IMR-90 (cell line): ENCODE measurements at regions not wholly inside any gene's neighbourhood (a gene's known extent, or its start where the extent isn't known, plus 50 kb on each side); places are given as distances from the start of the nearest gene placed in this dataset.

Source experiments
- ATAC-seq: fragments of 200-7000 bp; cut with Tn5 transposase; 2 replicates; pipeline ENCODE4 v1.9.1; 2020; ENCODE audit warnings: low read depth, mild to moderate bottlenecking, moderate library complexity
- BruUV-seq: library from RNA; stranded (reverse); fragments of 400-500 nt; replicated peaks from 2 replicates; lab custom pipeline; 2021; lab: Mats Ljungman, UMichigan
- CTCF ChIA-PET: fragments of 300-600 bp; formaldehyde crosslinking; extraction: SDS; loops from one replicate; lab custom pipeline; 2021; ENCODE audit warnings: antibody characterized with exemption; lab: Yijun Ruan, JAX
- POLR2A ChIA-PET: fragments of 300-600 bp; sonication (Branson Sonifier 250); formaldehyde crosslinking; loops from one replicate; lab custom pipeline; 2022; ENCODE audit warnings: antibody characterized with exemption; ENCODE audit not compliant: unreplicated experiment; lab: Charles Lee
- DNase-seq: peaks from one replicate; pipeline ENCODE4 v3.0.0; 2013
- H2AFZ ChIP-seq: replicated peaks from 2 replicates; pipeline ENCODE3; 2013; ENCODE audit warnings: low read length, mild to moderate bottlenecking; ENCODE audit not compliant: poor library complexity
- H2AK5ac ChIP-seq: 2 replicates; pipeline ENCODE4 v1.6.1; 2013; ENCODE audit warnings: low read depth, low read length, inconsistent platforms
- H2AK9ac ChIP-seq: replicated peaks from 2 replicates; pipeline ENCODE3; 2013; ENCODE audit warnings: mild to moderate bottlenecking, low read depth, low read length, moderate library complexity; ENCODE audit not compliant: poor library complexity
- H2BK120ac ChIP-seq: 2 replicates; pipeline ENCODE4 v1.6.1; 2013; ENCODE audit warnings: low read depth, low read length, inconsistent platforms
- H2BK15ac ChIP-seq: 3 replicates; pipeline ENCODE4 v1.6.1; 2013; ENCODE audit warnings: low read depth, low read length, inconsistent platforms
- H2BK20ac ChIP-seq: 2 replicates; pipeline ENCODE4 v1.6.1; 2013; ENCODE audit warnings: low read depth, mild to moderate bottlenecking, inconsistent platforms, low read length, moderate library complexity
- H2BK5ac ChIP-seq: 2 replicates; pipeline ENCODE4 v1.6.1; 2013; ENCODE audit warnings: mild to moderate bottlenecking, low read depth, low read length, inconsistent platforms; ENCODE audit not compliant: poor library complexity, severe bottlenecking
- H3K14ac ChIP-seq: replicated peaks from 2 replicates; pipeline ENCODE4 v1.6.1; 2013; ENCODE audit warnings: low read depth, low read length, inconsistent platforms
- H3K18ac ChIP-seq: 2 replicates; pipeline ENCODE4 v1.6.1; 2013; ENCODE audit warnings: low read depth, low read length, control low read depth
- H3K23ac ChIP-seq: 2 replicates; pipeline ENCODE4 v1.6.1; 2013; ENCODE audit warnings: low read depth, low read length, inconsistent platforms
- H3K27ac ChIP-seq: 2 replicates; pipeline ENCODE4 v1.5.1; 2013; ENCODE audit warnings: mild to moderate bottlenecking, control low read depth, low read length; ENCODE audit not compliant: insufficient read depth
- H3K27me3 ChIP-seq: 2 replicates; pipeline ENCODE4 v1.6.1; 2013; ENCODE audit warnings: low read length; ENCODE audit not compliant: control insufficient read depth, insufficient read depth
- H3K36me3 ChIP-seq: 2 replicates; pipeline ENCODE4 v1.6.1; 2013; ENCODE audit warnings: low read length, mixed read lengths; ENCODE audit not compliant: control insufficient read depth, insufficient read depth
- H3K4ac ChIP-seq: 2 replicates; pipeline ENCODE4 v1.6.1; 2013; ENCODE audit warnings: low read depth, low read length, inconsistent platforms
- H3K4me1 ChIP-seq: 2 replicates; pipeline ENCODE4 v1.6.1; 2013; ENCODE audit warnings: low read length, mixed read lengths; ENCODE audit not compliant: control insufficient read depth, insufficient read depth
- H3K4me2 ChIP-seq: 2 replicates; pipeline ENCODE4 v1.6.1; 2013; ENCODE audit warnings: low read depth, mild to moderate bottlenecking, control low read depth, low read length, moderate library complexity
- H3K4me3 ChIP-seq: 2 replicates; pipeline ENCODE4 v1.5.1; 2013; ENCODE audit warnings: low read depth, mild to moderate bottlenecking, control low read depth, low read length, moderate library complexity; ENCODE audit not compliant: insufficient read depth
- H3K56ac ChIP-seq: 2 replicates; pipeline ENCODE4 v1.6.1; 2013; ENCODE audit warnings: low read length, inconsistent platforms; ENCODE audit not compliant: insufficient read depth; ENCODE audit errors: extremely low read depth
- H3K79me1 ChIP-seq, 2 experiments: 2 replicates each; pipeline ENCODE4 v1.6.1; 2013; ENCODE audit warnings: low read length in 2 of 2, inconsistent platforms in 1 of 2, low read depth in 1 of 2
- H3K9ac ChIP-seq: 2 replicates; pipeline ENCODE4 v1.6.1; 2013; ENCODE audit warnings: low read depth, low read length, control low read depth
- H3K9me1 ChIP-seq: 2 replicates; pipeline ENCODE4 v1.6.1; 2013; ENCODE audit warnings: low read length, inconsistent platforms; ENCODE audit not compliant: insufficient read depth
- H3K9me3 ChIP-seq: 2 replicates; pipeline ENCODE4 v1.6.1; 2013; ENCODE audit warnings: low read length; ENCODE audit not compliant: control insufficient read depth, insufficient read depth
- H4K20me1 ChIP-seq: 2 replicates; pipeline ENCODE4 v1.6.1; 2013; ENCODE audit warnings: low read length, inconsistent platforms; ENCODE audit not compliant: insufficient read depth
- H4K5ac ChIP-seq: 2 replicates; pipeline ENCODE4 v1.6.1; 2013; ENCODE audit warnings: mild to moderate bottlenecking, low read depth, low read length, control low read depth
- H4K8ac ChIP-seq, 2 experiments: 2 replicates each; pipeline ENCODE4 v1.6.1; 2013; ENCODE audit warnings: low read depth in 2 of 2, low read length in 2 of 2, control low read depth in 1 of 2, inconsistent platforms in 1 of 2
- H4K91ac ChIP-seq: 2 replicates; pipeline ENCODE4 v1.6.1; 2013; ENCODE audit warnings: low read depth, low read length, inconsistent platforms; ENCODE audit not compliant: insufficient read depth
- BHLHE40 ChIP-seq: fragments of 150-350 bp; IDR thresholded peaks from 2 replicates; pipeline ENCODE4 v1.6.1; 2016; ENCODE audit warnings: mild to moderate bottlenecking, low read depth, low read length
- CEBPB ChIP-seq: IDR thresholded peaks from 2 replicates; pipeline ENCODE4 v1.6.1; 2012; ENCODE audit warnings: low read depth, low read length, improper control_type of control experiment
- CHD1 ChIP-seq: IDR thresholded peaks from 2 replicates; pipeline ENCODE4 v1.6.1; 2012; ENCODE audit warnings: low read depth, low read length, improper control_type of control experiment
- CTCF ChIP-seq: conservative IDR thresholded peaks from 2 replicates; pipeline ENCODE4 v1.5.1; 2012; ENCODE audit warnings: mild to moderate bottlenecking, low read depth, low read length, improper control_type of control experiment
- FOS ChIP-seq: fragments of 150-350 bp; IDR thresholded peaks from 2 replicates; pipeline ENCODE4 v1.6.1; 2016; ENCODE audit warnings: low read depth, low read length
- MAFK ChIP-seq: IDR thresholded peaks from 2 replicates; pipeline ENCODE4 v1.6.1; 2012; ENCODE audit warnings: low read depth, low read length, improper control_type of control experiment
- MAZ ChIP-seq: IDR thresholded peaks from 2 replicates; pipeline ENCODE4 v1.6.1; 2012; ENCODE audit warnings: low read depth, mild to moderate bottlenecking, low read length, improper control_type of control experiment, moderate library complexity, borderline replicate concordance
- MXI1 ChIP-seq: IDR thresholded peaks from 2 replicates; pipeline ENCODE4 v1.6.1; 2012; ENCODE audit warnings: low read depth, mild to moderate bottlenecking, low read length, moderate library complexity, borderline replicate concordance
- NFE2L2 ChIP-seq: fragments of 150-350 bp; IDR thresholded peaks from 2 replicates; pipeline ENCODE4 v1.6.1; 2016; ENCODE audit warnings: low read depth, mild to moderate bottlenecking, low read length
- POLR2A ChIP-seq: IDR thresholded peaks from 2 replicates; pipeline ENCODE4 v1.6.1; 2012; ENCODE audit warnings: mild to moderate bottlenecking, low read depth, low read length
- RAD21 ChIP-seq: IDR thresholded peaks from 2 replicates; pipeline ENCODE4 v1.6.1; 2012; ENCODE audit warnings: low read length, improper control_type of control experiment
- RCOR1 ChIP-seq: IDR thresholded peaks from 2 replicates; pipeline ENCODE4 v1.6.1; 2012; ENCODE audit warnings: mild to moderate bottlenecking, low read length, improper control_type of control experiment; ENCODE audit not compliant: insufficient replicate concordance
- RFX5 ChIP-seq: IDR thresholded peaks from 2 replicates; pipeline ENCODE4 v1.8.0; 2012; ENCODE audit warnings: low read depth, mild to moderate bottlenecking, low read length, moderate library complexity
- SMC3 ChIP-seq: fragments of 150-350 bp; IDR thresholded peaks from 2 replicates; pipeline ENCODE4 v1.6.1; 2016; ENCODE audit warnings: low read depth, mild to moderate bottlenecking, antibody characterized with exemption, low read length, moderate library complexity
- WGBS, 2 experiments: methylation state at CpG; one replicate each; pipeline versions ENCODE4 v1.1.5 to v1.1.7; 2013; ENCODE audit warnings: missing lambda C conversion rate in 2 of 2; ENCODE audit not compliant: insufficient read length in 1 of 2; ENCODE audit errors: extremely low coverage in 2 of 2; 5-methylcytosine and 5-hydroxymethylcytosine counted together
- dilution Hi-C: fragments of 300-500 bp; cut with HindIII; formaldehyde crosslinking; loops from one replicate; pipeline ENCODE4 v1.14.3; 2018; ENCODE audit warnings: low sequenced_read_pairs; ENCODE audit not compliant: unreplicated experiment
- in situ Hi-C: fragments of 300-500 bp; cut with MboI; formaldehyde crosslinking; loops from 3 replicates; pipeline ENCODE4 v1.14.3; 2019; ENCODE audit warnings: low sequenced_read_pairs, inconsistent platforms, mixed read lengths
- intact Hi-C: fragments of 100-400 bp; cut with micrococcal nuclease; formaldehyde crosslinking; loops from 2 replicates; pipeline ENCODE4 v1.10.0; 2022
- TF ChIP-seq, protein P1 (sequence below): fragments of 150-350 bp; IDR thresholded peaks from 2 replicates; pipeline ENCODE4 v1.6.1; 2016; ENCODE audit warnings: low read depth, mild to moderate bottlenecking, low read length, moderate library complexity, borderline replicate concordance
- TF ChIP-seq, protein P2 (sequence below): fragments of 150-350 bp; IDR thresholded peaks from 2 replicates; pipeline ENCODE4 v1.6.1; 2017; ENCODE audit warnings: mild to moderate bottlenecking, antibody characterized with exemption, low read length, low read depth

DNA sequence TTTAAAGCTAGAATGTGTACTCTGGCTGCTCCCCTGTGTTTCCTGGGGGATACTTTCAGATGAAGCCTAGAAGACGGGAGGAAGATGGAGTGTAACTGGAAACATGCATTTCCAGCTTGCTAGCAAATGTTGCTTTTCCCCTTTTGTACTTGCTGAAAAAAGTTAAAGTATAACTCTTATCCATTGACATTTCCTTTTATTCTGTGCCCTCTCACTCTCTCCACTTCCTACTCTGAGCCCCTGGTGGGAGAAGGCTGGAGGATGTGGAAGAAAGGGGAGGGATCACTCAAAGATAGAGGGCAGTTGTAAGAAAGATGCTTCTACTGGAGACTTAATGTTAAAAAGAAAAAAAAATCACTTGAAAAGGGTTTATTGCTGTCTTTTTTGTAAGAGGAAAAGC is 396.5 kb downstream of the DTHD1 start:
- H3K9me3 ChIP-seq = peaks cover 9% of the 10 kb centered on the region
- no peaks in the 10 kb centered on the region for H3K27me3 ChIP-seq
- H3K9ac ChIP-seq = no peak overlapping the region
- ChIA-PET POLR2A (no interaction called here), CTCF (no interaction called here)
- intact Hi-C loops = no loop called here
- H2BK20ac ChIP-seq = no peak overlapping the region
- H4K91ac ChIP-seq = no peak overlapping the region
- H3K79me1 ChIP-seq = no peaks in the 10 kb centered on the region
- no peak overlapping the region for H3K23ac ChIP-seq
- DNase-seq (no peak), ATAC-seq (no peak)
- dilution Hi-C loops = no loop called here
- H3K4me1 ChIP-seq = no peaks in the 10 kb centered on the region
- H2AFZ ChIP-seq = no peak overlapping the region
- H3K4ac ChIP-seq = no peak overlapping the region
- H3K4me3 ChIP-seq = no peak overlapping the region
- H3K18ac ChIP-seq = no peak overlapping the region
- H2AK9ac ChIP-seq = no peak overlapping the region
- WGBS, 2 experiments = no CpG with 5 or more reads among the region's 1 CpG
- TF ChIP-seq MXI1 (no peak), RFX5 (no peak), FOS (no peak), CHD1 (no peak), NFE2L2 (no peak), RAD21 (no peak), MAZ (no peak), BHLHE40 (no peak), CTCF (no peak), CEBPB (no peak), POLR2A (no peak), MAFK (no peak), RCOR1 (no peak), SMC3 (no peak)
- TF ChIP-seq, protein P1, sequence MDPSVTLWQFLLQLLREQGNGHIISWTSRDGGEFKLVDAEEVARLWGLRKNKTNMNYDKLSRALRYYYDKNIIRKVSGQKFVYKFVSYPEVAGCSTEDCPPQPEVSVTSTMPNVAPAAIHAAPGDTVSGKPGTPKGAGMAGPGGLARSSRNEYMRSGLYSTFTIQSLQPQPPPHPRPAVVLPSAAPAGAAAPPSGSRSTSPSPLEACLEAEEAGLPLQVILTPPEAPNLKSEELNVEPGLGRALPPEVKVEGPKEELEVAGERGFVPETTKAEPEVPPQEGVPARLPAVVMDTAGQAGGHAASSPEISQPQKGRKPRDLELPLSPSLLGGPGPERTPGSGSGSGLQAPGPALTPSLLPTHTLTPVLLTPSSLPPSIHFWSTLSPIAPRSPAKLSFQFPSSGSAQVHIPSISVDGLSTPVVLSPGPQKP = no peak
- TF ChIP-seq, protein P2, sequence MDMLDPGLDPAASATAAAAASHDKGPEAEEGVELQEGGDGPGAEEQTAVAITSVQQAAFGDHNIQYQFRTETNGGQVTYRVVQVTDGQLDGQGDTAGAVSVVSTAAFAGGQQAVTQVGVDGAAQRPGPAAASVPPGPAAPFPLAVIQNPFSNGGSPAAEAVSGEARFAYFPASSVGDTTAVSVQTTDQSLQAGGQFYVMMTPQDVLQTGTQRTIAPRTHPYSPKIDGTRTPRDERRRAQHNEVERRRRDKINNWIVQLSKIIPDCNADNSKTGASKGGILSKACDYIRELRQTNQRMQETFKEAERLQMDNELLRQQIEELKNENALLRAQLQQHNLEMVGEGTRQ = no peak
- no peak overlapping the region for H3K27ac ChIP-seq
- no peaks in the 10 kb centered on the region for H4K20me1 ChIP-seq
- H2AK5ac ChIP-seq = no peak overlapping the region
- H4K5ac ChIP-seq = no peak overlapping the region
- no peaks in the 10 kb centered on the region for H3K36me3 ChIP-seq
- no peak overlapping the region for H2BK5ac ChIP-seq
- H4K8ac ChIP-seq = no peak overlapping the region
- no peak overlapping the region for H2BK120ac ChIP-seq
- no peak overlapping the region for H3K14ac ChIP-seq
- no peak overlapping the region for H3K4me2 ChIP-seq
- H3K9me1 ChIP-seq = no peaks in the 10 kb centered on the region
- H2BK15ac ChIP-seq = no peak overlapping the region
- no TSS peak for BruUV-seq
- in situ Hi-C loops = no loop called here
- no peak overlapping the region for H3K56ac ChIP-seq
